Astrocyte (in vitro differentiated cells and primary cell): ENCODE measurements at regions not wholly inside any gene's neighbourhood (a gene's known extent, or its start where the extent isn't known, plus 50 kb on each side); places are given as distances from the start of the nearest gene placed in this dataset.

Source experiments
- DNase-seq: peaks from one replicate; pipeline ENCODE4 v3.0.0-alpha.2; 2010; ENCODE audit warnings: low read depth
- FAIRE-seq: peaks from 2 replicates; lab custom pipeline; 2011; peaks lifted over from hg19 to GRCh38; lab: Jason Lieb, UNC
- H2AFZ ChIP-seq: 2 replicates; pipeline ENCODE4 v1.6.0; 2012; ENCODE audit warnings: low read depth, low read length, inconsistent platforms
- H3K27ac ChIP-seq: 2 replicates; pipeline ENCODE4 v1.5.1; 2011; ENCODE audit warnings: low read depth, low read length, inconsistent platforms
- H3K27me3 ChIP-seq: 2 replicates; pipeline ENCODE4 v1.6.0; 2011; ENCODE audit warnings: low read length, inconsistent platforms; ENCODE audit not compliant: insufficient read depth
- H3K36me3 ChIP-seq: 2 replicates; pipeline ENCODE4 v1.5.1; 2011; ENCODE audit warnings: low read length, inconsistent platforms; ENCODE audit not compliant: insufficient read depth
- H3K4me1 ChIP-seq: 2 replicates; pipeline ENCODE4 v1.5.1; 2011; ENCODE audit warnings: low read length, inconsistent platforms; ENCODE audit not compliant: insufficient read depth
- H3K4me2 ChIP-seq: 2 replicates; pipeline ENCODE4 v1.6.0; 2012; ENCODE audit warnings: low read length, inconsistent platforms
- H3K4me3 ChIP-seq: 2 replicates; pipeline ENCODE4 v1.5.1; 2011; ENCODE audit warnings: low read depth, mild to moderate bottlenecking, low read length, inconsistent platforms; ENCODE audit not compliant: insufficient read depth
- H3K79me2 ChIP-seq: 2 replicates; pipeline ENCODE4 v1.6.0; 2012; ENCODE audit warnings: mild to moderate bottlenecking, low read length, inconsistent platforms; ENCODE audit not compliant: insufficient read depth
- H3K9ac ChIP-seq: 2 replicates; pipeline ENCODE4 v1.6.0; 2012; ENCODE audit warnings: mild to moderate bottlenecking, low read length, inconsistent platforms
- H3K9me3 ChIP-seq: 2 replicates; pipeline ENCODE4 v1.5.1; 2012; ENCODE audit warnings: low read depth, mild to moderate bottlenecking, low read length, inconsistent platforms; ENCODE audit not compliant: insufficient read depth
- H4K20me1 ChIP-seq: 2 replicates; pipeline ENCODE4 v1.6.0; 2012; ENCODE audit warnings: low read length, inconsistent platforms; ENCODE audit not compliant: insufficient read depth
- H3K27ac Mint-ChIP-seq: one replicate; pipeline ENCODE4 v1.8.0; 2021; ENCODE audit warnings: mild to moderate bottlenecking, mixed read lengths; ENCODE audit not compliant: unreplicated experiment
- H3K27me3 Mint-ChIP-seq: one replicate; pipeline ENCODE4 v1.8.0; 2021; ENCODE audit warnings: low read depth, mixed read lengths; ENCODE audit not compliant: unreplicated experiment
- H3K36me3 Mint-ChIP-seq: one replicate; pipeline ENCODE4 v1.8.0; 2021; ENCODE audit warnings: low read depth, mixed read lengths; ENCODE audit not compliant: unreplicated experiment
- H3K4me1 Mint-ChIP-seq: one replicate; pipeline ENCODE4 v1.8.0; 2021; ENCODE audit warnings: low read depth, mixed read lengths; ENCODE audit not compliant: unreplicated experiment
- H3K4me3 Mint-ChIP-seq: one replicate; pipeline ENCODE4 v1.8.0; 2021; ENCODE audit warnings: mild to moderate bottlenecking, moderate library complexity, mixed read lengths; ENCODE audit not compliant: unreplicated experiment
- H3K9me3 Mint-ChIP-seq: one replicate; pipeline ENCODE4 v1.8.0; 2021; ENCODE audit warnings: mild to moderate bottlenecking, mixed read lengths; ENCODE audit not compliant: unreplicated experiment
- EZH2 ChIP-seq: IDR thresholded peaks from 2 replicates; pipeline ENCODE4 v1.6.1; 2012; ENCODE audit warnings: mild to moderate bottlenecking, low read length, inconsistent platforms; ENCODE audit not compliant: insufficient read depth
- TF ChIP-seq, protein P1 (sequence below): IDR thresholded peaks from 2 replicates; pipeline ENCODE4 v1.5.1; 2011; ENCODE audit warnings: low read depth, mild to moderate bottlenecking, inconsistent platforms, low read length, moderate library complexity; ENCODE audit not compliant: insufficient read depth

DNA sequence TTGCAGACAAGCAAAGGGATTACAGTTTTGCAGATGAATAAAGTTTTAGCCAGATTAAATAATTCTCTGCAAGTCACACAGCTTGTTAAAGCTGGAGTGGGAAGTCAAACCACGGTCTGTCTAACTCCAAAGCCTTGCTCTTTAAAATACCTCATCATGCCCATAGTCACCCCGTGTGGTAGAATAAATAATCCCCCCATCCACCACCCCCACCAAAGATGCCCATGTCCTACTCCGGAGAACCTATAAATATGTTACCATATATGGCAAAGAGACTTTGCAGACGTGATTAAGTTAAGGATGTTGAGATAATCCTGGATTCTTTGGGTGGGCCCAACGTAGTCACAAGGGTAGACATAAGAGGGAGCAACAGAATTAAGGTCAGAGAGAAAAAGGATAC lies 118.7 kb downstream of the BEND2 start:
- Histone ChIP-seq H3K27me3 (no peaks in the 10 kb centered on the region), H3K79me2 (no peaks in the 10 kb centered on the region), H3K9me3 (no peaks in the 10 kb centered on the region), H3K36me3 (no peaks in the 10 kb centered on the region), H3K4me1 (no peaks in the 10 kb centered on the region), H3K9ac (no peak overlapping the region), H3K4me2 (no peak overlapping the region), H2AFZ (no peak overlapping the region), H3K27ac (no peak overlapping the region), H3K4me3 (no peak overlapping the region), H4K20me1 (no peaks in the 10 kb centered on the region)
- Mint-ChIP-seq H3K36me3 (no peaks in the 10 kb centered on the region), H3K4me3 (no peak overlapping the region), H3K9me3 (no peaks in the 10 kb centered on the region), H3K4me1 (peaks cover 2% of the 10 kb centered on the region), H3K27me3 (peaks cover 5% of the 10 kb centered on the region), H3K27ac (no peak overlapping the region)
- FAIRE-seq = no peak
- TF ChIP-seq EZH2 = no peak
- no peak for DNase-seq

DNA sequence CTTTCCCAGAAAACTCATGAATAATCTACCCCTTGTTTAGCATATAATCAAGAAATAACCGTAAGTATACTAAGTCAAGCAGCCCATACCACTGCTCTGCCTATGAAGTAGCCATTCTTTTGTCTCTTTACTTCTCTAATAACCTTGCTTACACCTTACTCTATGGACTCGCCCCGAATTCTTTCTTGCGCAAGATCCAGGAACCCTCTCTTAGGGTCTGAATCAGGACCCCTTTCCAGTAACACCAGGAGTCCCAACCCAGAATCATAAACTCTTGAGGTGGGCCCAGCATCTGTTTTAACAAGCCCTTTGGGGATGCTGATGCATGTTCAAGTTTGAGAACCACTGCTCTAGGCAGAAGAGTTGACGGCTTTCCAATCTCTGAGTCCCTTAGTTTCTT lies 119.6 kb downstream of the BEND2 start:
- Mint-ChIP-seq H3K4me3 (no peak overlapping the region), H3K36me3 (no peaks in the 10 kb centered on the region), H3K27me3 (peaks cover 5% of the 10 kb centered on the region), H3K9me3 (no peaks in the 10 kb centered on the region), H3K27ac (no peak overlapping the region), H3K4me1 (peaks cover 2% of the 10 kb centered on the region)
- Histone ChIP-seq H3K4me2 (no peak overlapping the region), H3K79me2 (no peaks in the 10 kb centered on the region), H3K27me3 (no peaks in the 10 kb centered on the region), H3K9me3 (no peaks in the 10 kb centered on the region), H3K4me3 (no peak overlapping the region), H4K20me1 (no peaks in the 10 kb centered on the region), H3K27ac (no peak overlapping the region), H3K36me3 (no peaks in the 10 kb centered on the region), H3K9ac (no peak overlapping the region), H3K4me1 (no peaks in the 10 kb centered on the region), H2AFZ (no peak overlapping the region)
- DNase-seq (no peak), FAIRE-seq (no peak)
- no peak for TF ChIP-seq EZH2
- TF ChIP-seq, protein P1, sequence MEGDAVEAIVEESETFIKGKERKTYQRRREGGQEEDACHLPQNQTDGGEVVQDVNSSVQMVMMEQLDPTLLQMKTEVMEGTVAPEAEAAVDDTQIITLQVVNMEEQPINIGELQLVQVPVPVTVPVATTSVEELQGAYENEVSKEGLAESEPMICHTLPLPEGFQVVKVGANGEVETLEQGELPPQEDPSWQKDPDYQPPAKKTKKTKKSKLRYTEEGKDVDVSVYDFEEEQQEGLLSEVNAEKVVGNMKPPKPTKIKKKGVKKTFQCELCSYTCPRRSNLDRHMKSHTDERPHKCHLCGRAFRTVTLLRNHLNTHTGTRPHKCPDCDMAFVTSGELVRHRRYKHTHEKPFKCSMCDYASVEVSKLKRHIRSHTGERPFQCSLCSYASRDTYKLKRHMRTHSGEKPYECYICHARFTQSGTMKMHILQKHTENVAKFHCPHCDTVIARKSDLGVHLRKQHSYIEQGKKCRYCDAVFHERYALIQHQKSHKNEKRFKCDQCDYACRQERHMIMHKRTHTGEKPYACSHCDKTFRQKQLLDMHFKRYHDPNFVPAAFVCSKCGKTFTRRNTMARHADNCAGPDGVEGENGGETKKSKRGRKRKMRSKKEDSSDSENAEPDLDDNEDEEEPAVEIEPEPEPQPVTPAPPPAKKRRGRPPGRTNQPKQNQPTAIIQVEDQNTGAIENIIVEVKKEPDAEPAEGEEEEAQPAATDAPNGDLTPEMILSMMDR = no peak

- Histone ChIP-seq H3K27me3 (no peaks in the 10 kb centered on the region), H3K4me2 (no peak overlapping the region), H3K79me2 (no peaks in the 10 kb centered on the region), H3K36me3 (no peaks in the 10 kb centered on the region), H3K9ac (no peak overlapping the region), H3K9me3 (no peaks in the 10 kb centered on the region), H3K4me3 (no peak overlapping the region), H3K4me1 (no peaks in the 10 kb centered on the region), H3K27ac (no peak overlapping the region), H4K20me1 (no peaks in the 10 kb centered on the region), H2AFZ (no peak overlapping the region)
- H3K27me3 Mint-ChIP-seq = peaks cover 5% of the 10 kb centered on the region
- no peak overlapping the region for H3K4me3 Mint-ChIP-seq
- H3K27ac Mint-ChIP-seq = no peak overlapping the region
- TF ChIP-seq, protein P1 = no peak
- TF ChIP-seq EZH2 = no peak
- H3K36me3 Mint-ChIP-seq = no peaks in the 10 kb centered on the region
- no peak for DNase-seq
- FAIRE-seq = no peak
- peaks cover 2% of the 10 kb centered on the region for H3K4me1 Mint-ChIP-seq
- H3K9me3 Mint-ChIP-seq = no peaks in the 10 kb centered on the region
These were observed 120.9 kb downstream of the BEND2 start for GRCh38 chrX:18099745-18100144.
